IMR-90 (cell line): ENCODE measurements at regions not wholly inside any gene's neighbourhood (a gene's known extent, or its start where the extent isn't known, plus 50 kb on each side); places are given as distances from the start of the nearest gene placed in this dataset.
A peak's percentile ranks its signal among the peaks of the same experiment; 100 is the strongest.

Source experiments
- ATAC-seq: fragments of 200-7000 bp; cut with Tn5 transposase; 2 replicates; pipeline ENCODE4 v1.9.1; 2020; ENCODE audit warnings: low read depth, mild to moderate bottlenecking, moderate library complexity
- BruUV-seq: library from RNA; stranded (reverse); fragments of 400-500 nt; replicated peaks from 2 replicates; lab custom pipeline; 2021; lab: Mats Ljungman, UMichigan
- CTCF ChIA-PET: fragments of 300-600 bp; formaldehyde crosslinking; extraction: SDS; loops from one replicate; lab custom pipeline; 2021; ENCODE audit warnings: antibody characterized with exemption; lab: Yijun Ruan, JAX
- POLR2A ChIA-PET: fragments of 300-600 bp; sonication (Branson Sonifier 250); formaldehyde crosslinking; loops from one replicate; lab custom pipeline; 2022; ENCODE audit warnings: antibody characterized with exemption; ENCODE audit not compliant: unreplicated experiment; lab: Charles Lee
- DNase-seq: peaks from one replicate; pipeline ENCODE4 v3.0.0; 2013
- H2AFZ ChIP-seq: replicated peaks from 2 replicates; pipeline ENCODE3; 2013; ENCODE audit warnings: low read length, mild to moderate bottlenecking; ENCODE audit not compliant: poor library complexity
- H2AK5ac ChIP-seq: 2 replicates; pipeline ENCODE4 v1.6.1; 2013; ENCODE audit warnings: low read depth, low read length, inconsistent platforms
- H2AK9ac ChIP-seq: replicated peaks from 2 replicates; pipeline ENCODE3; 2013; ENCODE audit warnings: mild to moderate bottlenecking, low read depth, low read length, moderate library complexity; ENCODE audit not compliant: poor library complexity
- H2BK120ac ChIP-seq: 2 replicates; pipeline ENCODE4 v1.6.1; 2013; ENCODE audit warnings: low read depth, low read length, inconsistent platforms
- H2BK15ac ChIP-seq: 3 replicates; pipeline ENCODE4 v1.6.1; 2013; ENCODE audit warnings: low read depth, low read length, inconsistent platforms
- H2BK20ac ChIP-seq: 2 replicates; pipeline ENCODE4 v1.6.1; 2013; ENCODE audit warnings: low read depth, mild to moderate bottlenecking, inconsistent platforms, low read length, moderate library complexity
- H2BK5ac ChIP-seq: 2 replicates; pipeline ENCODE4 v1.6.1; 2013; ENCODE audit warnings: mild to moderate bottlenecking, low read depth, low read length, inconsistent platforms; ENCODE audit not compliant: poor library complexity, severe bottlenecking
- H3K14ac ChIP-seq: replicated peaks from 2 replicates; pipeline ENCODE4 v1.6.1; 2013; ENCODE audit warnings: low read depth, low read length, inconsistent platforms
- H3K18ac ChIP-seq: 2 replicates; pipeline ENCODE4 v1.6.1; 2013; ENCODE audit warnings: low read depth, low read length, control low read depth
- H3K23ac ChIP-seq: 2 replicates; pipeline ENCODE4 v1.6.1; 2013; ENCODE audit warnings: low read depth, low read length, inconsistent platforms
- H3K27ac ChIP-seq: 2 replicates; pipeline ENCODE4 v1.5.1; 2013; ENCODE audit warnings: mild to moderate bottlenecking, control low read depth, low read length; ENCODE audit not compliant: insufficient read depth
- H3K27me3 ChIP-seq: 2 replicates; pipeline ENCODE4 v1.6.1; 2013; ENCODE audit warnings: low read length; ENCODE audit not compliant: control insufficient read depth, insufficient read depth
- H3K36me3 ChIP-seq: 2 replicates; pipeline ENCODE4 v1.6.1; 2013; ENCODE audit warnings: low read length, mixed read lengths; ENCODE audit not compliant: control insufficient read depth, insufficient read depth
- H3K4ac ChIP-seq: 2 replicates; pipeline ENCODE4 v1.6.1; 2013; ENCODE audit warnings: low read depth, low read length, inconsistent platforms
- H3K4me1 ChIP-seq: 2 replicates; pipeline ENCODE4 v1.6.1; 2013; ENCODE audit warnings: low read length, mixed read lengths; ENCODE audit not compliant: control insufficient read depth, insufficient read depth
- H3K4me2 ChIP-seq: 2 replicates; pipeline ENCODE4 v1.6.1; 2013; ENCODE audit warnings: low read depth, mild to moderate bottlenecking, control low read depth, low read length, moderate library complexity
- H3K4me3 ChIP-seq: 2 replicates; pipeline ENCODE4 v1.5.1; 2013; ENCODE audit warnings: low read depth, mild to moderate bottlenecking, control low read depth, low read length, moderate library complexity; ENCODE audit not compliant: insufficient read depth
- H3K56ac ChIP-seq: 2 replicates; pipeline ENCODE4 v1.6.1; 2013; ENCODE audit warnings: low read length, inconsistent platforms; ENCODE audit not compliant: insufficient read depth; ENCODE audit errors: extremely low read depth
- H3K79me1 ChIP-seq, 2 experiments: 2 replicates each; pipeline ENCODE4 v1.6.1; 2013; ENCODE audit warnings: low read length in 2 of 2, inconsistent platforms in 1 of 2, low read depth in 1 of 2
- H3K9ac ChIP-seq: 2 replicates; pipeline ENCODE4 v1.6.1; 2013; ENCODE audit warnings: low read depth, low read length, control low read depth
- H3K9me1 ChIP-seq: 2 replicates; pipeline ENCODE4 v1.6.1; 2013; ENCODE audit warnings: low read length, inconsistent platforms; ENCODE audit not compliant: insufficient read depth
- H3K9me3 ChIP-seq: 2 replicates; pipeline ENCODE4 v1.6.1; 2013; ENCODE audit warnings: low read length; ENCODE audit not compliant: control insufficient read depth, insufficient read depth
- H4K20me1 ChIP-seq: 2 replicates; pipeline ENCODE4 v1.6.1; 2013; ENCODE audit warnings: low read length, inconsistent platforms; ENCODE audit not compliant: insufficient read depth
- H4K5ac ChIP-seq: 2 replicates; pipeline ENCODE4 v1.6.1; 2013; ENCODE audit warnings: mild to moderate bottlenecking, low read depth, low read length, control low read depth
- H4K8ac ChIP-seq, 2 experiments: 2 replicates each; pipeline ENCODE4 v1.6.1; 2013; ENCODE audit warnings: low read depth in 2 of 2, low read length in 2 of 2, control low read depth in 1 of 2, inconsistent platforms in 1 of 2
- H4K91ac ChIP-seq: 2 replicates; pipeline ENCODE4 v1.6.1; 2013; ENCODE audit warnings: low read depth, low read length, inconsistent platforms; ENCODE audit not compliant: insufficient read depth
- BHLHE40 ChIP-seq: fragments of 150-350 bp; IDR thresholded peaks from 2 replicates; pipeline ENCODE4 v1.6.1; 2016; ENCODE audit warnings: mild to moderate bottlenecking, low read depth, low read length
- CEBPB ChIP-seq: IDR thresholded peaks from 2 replicates; pipeline ENCODE4 v1.6.1; 2012; ENCODE audit warnings: low read depth, low read length, improper control_type of control experiment
- CHD1 ChIP-seq: IDR thresholded peaks from 2 replicates; pipeline ENCODE4 v1.6.1; 2012; ENCODE audit warnings: low read depth, low read length, improper control_type of control experiment
- CTCF ChIP-seq: conservative IDR thresholded peaks from 2 replicates; pipeline ENCODE4 v1.5.1; 2012; ENCODE audit warnings: mild to moderate bottlenecking, low read depth, low read length, improper control_type of control experiment
- ELK1 ChIP-seq: fragments of 150-350 bp; IDR thresholded peaks from 2 replicates; pipeline ENCODE4 v1.6.1; 2016; ENCODE audit warnings: low read depth, mild to moderate bottlenecking, low read length, moderate library complexity, borderline replicate concordance
- FOS ChIP-seq: fragments of 150-350 bp; IDR thresholded peaks from 2 replicates; pipeline ENCODE4 v1.6.1; 2016; ENCODE audit warnings: low read depth, low read length
- MAFK ChIP-seq: IDR thresholded peaks from 2 replicates; pipeline ENCODE4 v1.6.1; 2012; ENCODE audit warnings: low read depth, low read length, improper control_type of control experiment
- MAZ ChIP-seq: IDR thresholded peaks from 2 replicates; pipeline ENCODE4 v1.6.1; 2012; ENCODE audit warnings: low read depth, mild to moderate bottlenecking, low read length, improper control_type of control experiment, moderate library complexity, borderline replicate concordance
- MXI1 ChIP-seq: IDR thresholded peaks from 2 replicates; pipeline ENCODE4 v1.6.1; 2012; ENCODE audit warnings: low read depth, mild to moderate bottlenecking, low read length, moderate library complexity, borderline replicate concordance
- NFE2L2 ChIP-seq: fragments of 150-350 bp; IDR thresholded peaks from 2 replicates; pipeline ENCODE4 v1.6.1; 2016; ENCODE audit warnings: low read depth, mild to moderate bottlenecking, low read length
- POLR2A ChIP-seq: IDR thresholded peaks from 2 replicates; pipeline ENCODE4 v1.6.1; 2012; ENCODE audit warnings: mild to moderate bottlenecking, low read depth, low read length
- RAD21 ChIP-seq: IDR thresholded peaks from 2 replicates; pipeline ENCODE4 v1.6.1; 2012; ENCODE audit warnings: low read length, improper control_type of control experiment
- RCOR1 ChIP-seq: IDR thresholded peaks from 2 replicates; pipeline ENCODE4 v1.6.1; 2012; ENCODE audit warnings: mild to moderate bottlenecking, low read length, improper control_type of control experiment; ENCODE audit not compliant: insufficient replicate concordance
- RFX5 ChIP-seq: IDR thresholded peaks from 2 replicates; pipeline ENCODE4 v1.8.0; 2012; ENCODE audit warnings: low read depth, mild to moderate bottlenecking, low read length, moderate library complexity
- SMC3 ChIP-seq: fragments of 150-350 bp; IDR thresholded peaks from 2 replicates; pipeline ENCODE4 v1.6.1; 2016; ENCODE audit warnings: low read depth, mild to moderate bottlenecking, antibody characterized with exemption, low read length, moderate library complexity
- USF2 ChIP-seq: fragments of 150-350 bp; IDR thresholded peaks from 2 replicates; pipeline ENCODE4 v1.6.1; 2017; ENCODE audit warnings: mild to moderate bottlenecking, antibody characterized with exemption, low read length, low read depth
- WGBS, 2 experiments: methylation state at CpG; one replicate each; pipeline versions ENCODE4 v1.1.5 to v1.1.7; 2013; ENCODE audit warnings: missing lambda C conversion rate in 2 of 2; ENCODE audit not compliant: insufficient read length in 1 of 2; ENCODE audit errors: extremely low coverage in 2 of 2; 5-methylcytosine and 5-hydroxymethylcytosine counted together
- dilution Hi-C: fragments of 300-500 bp; cut with HindIII; formaldehyde crosslinking; loops from one replicate; pipeline ENCODE4 v1.14.3; 2018; ENCODE audit warnings: low sequenced_read_pairs; ENCODE audit not compliant: unreplicated experiment
- in situ Hi-C: fragments of 300-500 bp; cut with MboI; formaldehyde crosslinking; loops from 3 replicates; pipeline ENCODE4 v1.14.3; 2019; ENCODE audit warnings: low sequenced_read_pairs, inconsistent platforms, mixed read lengths
- intact Hi-C: fragments of 100-400 bp; cut with micrococcal nuclease; formaldehyde crosslinking; loops from 2 replicates; pipeline ENCODE4 v1.10.0; 2022

- Histone ChIP-seq H3K4me3 (no peak overlapping the region), H2AK9ac (no peak overlapping the region), H3K79me1 (peaks cover 20 to 82% of the 10 kb centered on the region in 2 experiments), H2BK120ac (no peak overlapping the region), H3K14ac (no peak overlapping the region), H2BK20ac (no peak overlapping the region), H4K91ac (no peak overlapping the region), H3K27me3 (no peaks in the 10 kb centered on the region), H3K9ac (no peak overlapping the region), H4K5ac (no peak overlapping the region), H2AK5ac (peak overlapping the region; percentile 28; the same call in 1 of the 2 replicates), H4K20me1 (peaks cover 6% of the 10 kb centered on the region; the same call in 1 of the 2 replicates), H3K9me1 (peaks cover 55% of the 10 kb centered on the region), H3K36me3 (peaks cover 34% of the 10 kb centered on the region), H3K4me2 (no peak overlapping the region), H3K18ac (no peak overlapping the region), H3K56ac (no peak overlapping the region), H2AFZ (no peak overlapping the region), H3K23ac (no peak overlapping the region), H3K27ac (no peak overlapping the region), H3K4ac (no peak overlapping the region), H2BK15ac (no peak overlapping the region; the same call in 2 of the 3 replicates), H2BK5ac (no peak overlapping the region), H3K4me1 (peaks cover 40% of the 10 kb centered on the region), H3K9me3 (no peaks in the 10 kb centered on the region), H4K8ac (no peak overlapping the region)
- ChIA-PET CTCF (interaction anchor here (1.0 kb wide), 1 partner anchor 129 kb away, joined by 4 read pairs; no protein-coding TSS in a partner anchor), POLR2A (no interaction called here)
- intact Hi-C loops, result loop anchor here (5.0 kb wide), 1 partner anchor 307 kb away; no protein-coding TSS in a partner anchor
- dilution Hi-C loops, result no loop called here
- in situ Hi-C loops, result no loop called here
- BruUV-seq, result no TSS peak
- no CpG with 5 or more reads among the region's 3 CpGs for WGBS, 2 experiments
- TF ChIP-seq POLR2A, result no peak
- no peak for TF ChIP-seq SMC3
- TF ChIP-seq MXI1, result no peak
- TF ChIP-seq RAD21, result no peak
- no peak for TF ChIP-seq BHLHE40
- no peak for TF ChIP-seq NFE2L2
- TF ChIP-seq MAFK, result no peak
- TF ChIP-seq RCOR1, result no peak
- TF ChIP-seq CEBPB, result no peak
- no peak for TF ChIP-seq CHD1
- no peak for TF ChIP-seq RFX5
- no peak for TF ChIP-seq CTCF
- TF ChIP-seq ELK1, result no peak
- TF ChIP-seq MAZ, result no peak
- TF ChIP-seq USF2, result no peak
- no peak for TF ChIP-seq FOS
- ATAC-seq (no peak), DNase-seq (no peak)
Measured at GRCh38 chr11:8830641-8831040, 80.3 kb upstream of the AKIP1 start.
